IMR-90 (cell line): ENCODE measurements at regions not wholly inside any gene's neighbourhood (a gene's known extent, or its start where the extent isn't known, plus 50 kb on each side); places are given as distances from the start of the nearest gene placed in this dataset.

Experiments used
- ATAC-seq: fragments of 200-7000 bp; cut with Tn5 transposase; 2 replicates; pipeline ENCODE4 v1.9.1; 2020; ENCODE audit warnings: low read depth, mild to moderate bottlenecking, moderate library complexity
- BruUV-seq: library from RNA; stranded (reverse); fragments of 400-500 nt; replicated peaks from 2 replicates; lab custom pipeline; 2021; lab: Mats Ljungman, UMichigan
- CTCF ChIA-PET: fragments of 300-600 bp; formaldehyde crosslinking; extraction: SDS; loops from one replicate; lab custom pipeline; 2021; ENCODE audit warnings: antibody characterized with exemption; lab: Yijun Ruan, JAX
- POLR2A ChIA-PET: fragments of 300-600 bp; sonication (Branson Sonifier 250); formaldehyde crosslinking; loops from one replicate; lab custom pipeline; 2022; ENCODE audit warnings: antibody characterized with exemption; ENCODE audit not compliant: unreplicated experiment; lab: Charles Lee
- DNase-seq: peaks from one replicate; pipeline ENCODE4 v3.0.0; 2013
- H2AFZ ChIP-seq: replicated peaks from 2 replicates; pipeline ENCODE3; 2013; ENCODE audit warnings: low read length, mild to moderate bottlenecking; ENCODE audit not compliant: poor library complexity
- H2AK5ac ChIP-seq: 2 replicates; pipeline ENCODE4 v1.6.1; 2013; ENCODE audit warnings: low read depth, low read length, inconsistent platforms
- H2AK9ac ChIP-seq: replicated peaks from 2 replicates; pipeline ENCODE3; 2013; ENCODE audit warnings: mild to moderate bottlenecking, low read depth, low read length, moderate library complexity; ENCODE audit not compliant: poor library complexity
- H2BK120ac ChIP-seq: 2 replicates; pipeline ENCODE4 v1.6.1; 2013; ENCODE audit warnings: low read depth, low read length, inconsistent platforms
- H2BK15ac ChIP-seq: 3 replicates; pipeline ENCODE4 v1.6.1; 2013; ENCODE audit warnings: low read depth, low read length, inconsistent platforms
- H2BK20ac ChIP-seq: 2 replicates; pipeline ENCODE4 v1.6.1; 2013; ENCODE audit warnings: low read depth, mild to moderate bottlenecking, inconsistent platforms, low read length, moderate library complexity
- H2BK5ac ChIP-seq: 2 replicates; pipeline ENCODE4 v1.6.1; 2013; ENCODE audit warnings: mild to moderate bottlenecking, low read depth, low read length, inconsistent platforms; ENCODE audit not compliant: poor library complexity, severe bottlenecking
- H3K14ac ChIP-seq: replicated peaks from 2 replicates; pipeline ENCODE4 v1.6.1; 2013; ENCODE audit warnings: low read depth, low read length, inconsistent platforms
- H3K18ac ChIP-seq: 2 replicates; pipeline ENCODE4 v1.6.1; 2013; ENCODE audit warnings: low read depth, low read length, control low read depth
- H3K23ac ChIP-seq: 2 replicates; pipeline ENCODE4 v1.6.1; 2013; ENCODE audit warnings: low read depth, low read length, inconsistent platforms
- H3K27ac ChIP-seq: 2 replicates; pipeline ENCODE4 v1.5.1; 2013; ENCODE audit warnings: mild to moderate bottlenecking, control low read depth, low read length; ENCODE audit not compliant: insufficient read depth
- H3K27me3 ChIP-seq: 2 replicates; pipeline ENCODE4 v1.6.1; 2013; ENCODE audit warnings: low read length; ENCODE audit not compliant: control insufficient read depth, insufficient read depth
- H3K36me3 ChIP-seq: 2 replicates; pipeline ENCODE4 v1.6.1; 2013; ENCODE audit warnings: low read length, mixed read lengths; ENCODE audit not compliant: control insufficient read depth, insufficient read depth
- H3K4ac ChIP-seq: 2 replicates; pipeline ENCODE4 v1.6.1; 2013; ENCODE audit warnings: low read depth, low read length, inconsistent platforms
- H3K4me1 ChIP-seq: 2 replicates; pipeline ENCODE4 v1.6.1; 2013; ENCODE audit warnings: low read length, mixed read lengths; ENCODE audit not compliant: control insufficient read depth, insufficient read depth
- H3K4me2 ChIP-seq: 2 replicates; pipeline ENCODE4 v1.6.1; 2013; ENCODE audit warnings: low read depth, mild to moderate bottlenecking, control low read depth, low read length, moderate library complexity
- H3K4me3 ChIP-seq: 2 replicates; pipeline ENCODE4 v1.5.1; 2013; ENCODE audit warnings: low read depth, mild to moderate bottlenecking, control low read depth, low read length, moderate library complexity; ENCODE audit not compliant: insufficient read depth
- H3K56ac ChIP-seq: 2 replicates; pipeline ENCODE4 v1.6.1; 2013; ENCODE audit warnings: low read length, inconsistent platforms; ENCODE audit not compliant: insufficient read depth; ENCODE audit errors: extremely low read depth
- H3K79me1 ChIP-seq, 2 experiments: 2 replicates each; pipeline ENCODE4 v1.6.1; 2013; ENCODE audit warnings: low read length in 2 of 2, inconsistent platforms in 1 of 2, low read depth in 1 of 2
- H3K9ac ChIP-seq: 2 replicates; pipeline ENCODE4 v1.6.1; 2013; ENCODE audit warnings: low read depth, low read length, control low read depth
- H3K9me1 ChIP-seq: 2 replicates; pipeline ENCODE4 v1.6.1; 2013; ENCODE audit warnings: low read length, inconsistent platforms; ENCODE audit not compliant: insufficient read depth
- H3K9me3 ChIP-seq: 2 replicates; pipeline ENCODE4 v1.6.1; 2013; ENCODE audit warnings: low read length; ENCODE audit not compliant: control insufficient read depth, insufficient read depth
- H4K20me1 ChIP-seq: 2 replicates; pipeline ENCODE4 v1.6.1; 2013; ENCODE audit warnings: low read length, inconsistent platforms; ENCODE audit not compliant: insufficient read depth
- H4K5ac ChIP-seq: 2 replicates; pipeline ENCODE4 v1.6.1; 2013; ENCODE audit warnings: mild to moderate bottlenecking, low read depth, low read length, control low read depth
- H4K8ac ChIP-seq, 2 experiments: 2 replicates each; pipeline ENCODE4 v1.6.1; 2013; ENCODE audit warnings: low read depth in 2 of 2, low read length in 2 of 2, control low read depth in 1 of 2, inconsistent platforms in 1 of 2
- H4K91ac ChIP-seq: 2 replicates; pipeline ENCODE4 v1.6.1; 2013; ENCODE audit warnings: low read depth, low read length, inconsistent platforms; ENCODE audit not compliant: insufficient read depth
- BHLHE40 ChIP-seq: fragments of 150-350 bp; IDR thresholded peaks from 2 replicates; pipeline ENCODE4 v1.6.1; 2016; ENCODE audit warnings: mild to moderate bottlenecking, low read depth, low read length
- CEBPB ChIP-seq: IDR thresholded peaks from 2 replicates; pipeline ENCODE4 v1.6.1; 2012; ENCODE audit warnings: low read depth, low read length, improper control_type of control experiment
- CTCF ChIP-seq: conservative IDR thresholded peaks from 2 replicates; pipeline ENCODE4 v1.5.1; 2012; ENCODE audit warnings: mild to moderate bottlenecking, low read depth, low read length, improper control_type of control experiment
- ELK1 ChIP-seq: fragments of 150-350 bp; IDR thresholded peaks from 2 replicates; pipeline ENCODE4 v1.6.1; 2016; ENCODE audit warnings: low read depth, mild to moderate bottlenecking, low read length, moderate library complexity, borderline replicate concordance
- MAFK ChIP-seq: IDR thresholded peaks from 2 replicates; pipeline ENCODE4 v1.6.1; 2012; ENCODE audit warnings: low read depth, low read length, improper control_type of control experiment
- MAZ ChIP-seq: IDR thresholded peaks from 2 replicates; pipeline ENCODE4 v1.6.1; 2012; ENCODE audit warnings: low read depth, mild to moderate bottlenecking, low read length, improper control_type of control experiment, moderate library complexity, borderline replicate concordance
- MXI1 ChIP-seq: IDR thresholded peaks from 2 replicates; pipeline ENCODE4 v1.6.1; 2012; ENCODE audit warnings: low read depth, mild to moderate bottlenecking, low read length, moderate library complexity, borderline replicate concordance
- NFE2L2 ChIP-seq: fragments of 150-350 bp; IDR thresholded peaks from 2 replicates; pipeline ENCODE4 v1.6.1; 2016; ENCODE audit warnings: low read depth, mild to moderate bottlenecking, low read length
- POLR2A ChIP-seq: IDR thresholded peaks from 2 replicates; pipeline ENCODE4 v1.6.1; 2012; ENCODE audit warnings: mild to moderate bottlenecking, low read depth, low read length
- RAD21 ChIP-seq: IDR thresholded peaks from 2 replicates; pipeline ENCODE4 v1.6.1; 2012; ENCODE audit warnings: low read length, improper control_type of control experiment
- RCOR1 ChIP-seq: IDR thresholded peaks from 2 replicates; pipeline ENCODE4 v1.6.1; 2012; ENCODE audit warnings: mild to moderate bottlenecking, low read length, improper control_type of control experiment; ENCODE audit not compliant: insufficient replicate concordance
- SMC3 ChIP-seq: fragments of 150-350 bp; IDR thresholded peaks from 2 replicates; pipeline ENCODE4 v1.6.1; 2016; ENCODE audit warnings: low read depth, mild to moderate bottlenecking, antibody characterized with exemption, low read length, moderate library complexity
- WGBS, 2 experiments: methylation state at CpG; one replicate each; pipeline versions ENCODE4 v1.1.5 to v1.1.7; 2013; ENCODE audit warnings: missing lambda C conversion rate in 2 of 2; ENCODE audit not compliant: insufficient read length in 1 of 2; ENCODE audit errors: extremely low coverage in 2 of 2; 5-methylcytosine and 5-hydroxymethylcytosine counted together
- dilution Hi-C: fragments of 300-500 bp; cut with HindIII; formaldehyde crosslinking; loops from one replicate; pipeline ENCODE4 v1.14.3; 2018; ENCODE audit warnings: low sequenced_read_pairs; ENCODE audit not compliant: unreplicated experiment
- in situ Hi-C: fragments of 300-500 bp; cut with MboI; formaldehyde crosslinking; loops from 3 replicates; pipeline ENCODE4 v1.14.3; 2019; ENCODE audit warnings: low sequenced_read_pairs, inconsistent platforms, mixed read lengths
- intact Hi-C: fragments of 100-400 bp; cut with micrococcal nuclease; formaldehyde crosslinking; loops from 2 replicates; pipeline ENCODE4 v1.10.0; 2022

- dilution Hi-C loops = no loop called here
- CTCF ChIA-PET = no interaction called here
- H4K20me1 ChIP-seq = no peaks in the 10 kb centered on the region
- H3K36me3 ChIP-seq = no peaks in the 10 kb centered on the region
- no peak overlapping the region for H3K23ac ChIP-seq
- no peaks in the 10 kb centered on the region for H3K4me1 ChIP-seq
- no peak overlapping the region for H4K5ac ChIP-seq
- no peaks in the 10 kb centered on the region for H3K9me1 ChIP-seq
- H3K14ac ChIP-seq = no peak overlapping the region
- H4K91ac ChIP-seq = no peak overlapping the region
- TF ChIP-seq MAZ = no peak
- no peak for TF ChIP-seq BHLHE40
- TF ChIP-seq CEBPB = no peak
- no peak for TF ChIP-seq RAD21
- no peak for TF ChIP-seq MAFK
- TF ChIP-seq ELK1 = no peak
- no peak for TF ChIP-seq POLR2A
- no peak for TF ChIP-seq NFE2L2
- no peak for TF ChIP-seq CTCF
- no peak for TF ChIP-seq MXI1
- TF ChIP-seq RCOR1 = no peak
- no peak for TF ChIP-seq SMC3
- no peak overlapping the region for H2BK15ac ChIP-seq
- no TSS peak for BruUV-seq
- no peaks in the 10 kb centered on the region for H3K79me1 ChIP-seq
- H3K27me3 ChIP-seq = no peaks in the 10 kb centered on the region
- intact Hi-C loops = no loop called here
- no peak overlapping the region for H2AK5ac ChIP-seq
- no peak overlapping the region for H3K56ac ChIP-seq
- no peak overlapping the region for H3K4me3 ChIP-seq
- POLR2A ChIA-PET = no interaction called here
- no peak overlapping the region for H3K4ac ChIP-seq
- in situ Hi-C loops = no loop called here
- H3K9me3 ChIP-seq = peaks cover 7% of the 10 kb centered on the region; the same call in 1 of the 2 replicates
- ATAC-seq (no peak), DNase-seq (no peak)
- no peak overlapping the region for H2AK9ac ChIP-seq
- H2BK5ac ChIP-seq = no peak overlapping the region
- no peak overlapping the region for H3K18ac ChIP-seq
- WGBS, 2 experiments = no CpG with 5 or more reads among the region's 6 CpGs
- no peak overlapping the region for H2BK20ac ChIP-seq
- no peak overlapping the region for H3K27ac ChIP-seq
- no peak overlapping the region for H4K8ac ChIP-seq
- no peak overlapping the region for H2BK120ac ChIP-seq
- H2AFZ ChIP-seq = no peak overlapping the region
- H3K4me2 ChIP-seq = no peak overlapping the region
- H3K9ac ChIP-seq = no peak overlapping the region
Observed at GRCh38 chr20:20971810-20972209, 134.3 kb downstream of the LINC00237 start.
